ENCODE measurements at regions not wholly inside any gene's neighbourhood (a gene's known extent, or its start where the extent isn't known, plus 50 kb on each side); places are given as distances from the start of the nearest gene placed in this dataset.

- no peaks in the 10 kb centered on the region for H3K27me3 ChIP-seq (ENCODE audit: control insufficient read depth, insufficient read depth, low read length)
- no peak for TF ChIP-seq CTCF (IDR thresholded peaks at IDR 0.05; ENCODE audit: insufficient read depth, low read length, poor library complexity, severe bottlenecking)
These were observed 67.5 kb upstream of the TMEM132E start for GRCh38 chr17:34511931-34512330.

GRCh38 chr17:34511265-34511664, 68.1 kb upstream of the TMEM132E start:
- TF ChIP-seq CTCF (IDR thresholded peaks at IDR 0.05; ENCODE audit: insufficient read depth, low read length, poor library complexity, severe bottlenecking): no peak
- H3K27me3 ChIP-seq (ENCODE audit: control insufficient read depth, insufficient read depth, low read length): no peaks in the 10 kb centered on the region
- H3K4me3 ChIP-seq (ENCODE audit: low read depth, low read length): no peak overlapping the region
- DNase-seq (ENCODE audit: low read depth): no peak
- no peaks in the 10 kb centered on the region for H3K36me3 ChIP-seq (ENCODE audit: control insufficient read depth, insufficient read depth, low read length)

More at GRCh38 chr17:34511931-34512330, 67.5 kb upstream of the TMEM132E start:
- no peak for DNase-seq (ENCODE audit: low read depth)
- no peak overlapping the region for H3K4me3 ChIP-seq (ENCODE audit: low read depth, low read length)
- H3K36me3 ChIP-seq (ENCODE audit: control insufficient read depth, insufficient read depth, low read length): no peaks in the 10 kb centered on the region

GRCh38 chr17:34504814-34505484, 74.4 kb upstream of the TMEM132E start:
- TF ChIP-seq CTCF (IDR thresholded peaks at IDR 0.05; ENCODE audit: insufficient read depth, low read length, poor library complexity, severe bottlenecking): no peak
- Histone ChIP-seq H3K27me3 (ENCODE audit: control insufficient read depth, insufficient read depth, low read length) (no peaks in the 10 kb centered on the region), H3K36me3 (ENCODE audit: control insufficient read depth, insufficient read depth, low read length) (no peaks in the 10 kb centered on the region), H3K4me3 (ENCODE audit: low read depth, low read length) (no peak overlapping the region)
- DNase-seq (ENCODE audit: low read depth): no peak

GRCh38 chr17:34503528-34504195, 75.7 kb upstream of the TMEM132E start:
- Histone ChIP-seq H3K27me3 (ENCODE audit: control insufficient read depth, insufficient read depth, low read length) (no peaks in the 10 kb centered on the region), H3K36me3 (ENCODE audit: control insufficient read depth, insufficient read depth, low read length) (no peaks in the 10 kb centered on the region), H3K4me3 (ENCODE audit: low read depth, low read length) (no peak overlapping the region)
- no peak for DNase-seq (ENCODE audit: low read depth)
- TF ChIP-seq CTCF (IDR thresholded peaks at IDR 0.05; ENCODE audit: insufficient read depth, low read length, poor library complexity, severe bottlenecking): no peak

GRCh38 chr17:34502426-34502825, 77.0 kb upstream of the TMEM132E start:
- Histone ChIP-seq H3K27me3 (ENCODE audit: control insufficient read depth, insufficient read depth, low read length) (no peaks in the 10 kb centered on the region), H3K4me3 (ENCODE audit: low read depth, low read length) (no peak overlapping the region), H3K36me3 (ENCODE audit: control insufficient read depth, insufficient read depth, low read length) (no peaks in the 10 kb centered on the region)
- no peak for DNase-seq (ENCODE audit: low read depth)
- TF ChIP-seq CTCF (IDR thresholded peaks at IDR 0.05; ENCODE audit: insufficient read depth, low read length, poor library complexity, severe bottlenecking): no peak

Measured in kidney epithelial cell (primary cell).